KMS-11 (cell line): ENCODE measurements at regions not wholly inside any gene's neighbourhood (a gene's known extent, or its start where the extent isn't known, plus 50 kb on each side); places are given as distances from the start of the nearest gene placed in this dataset.

Experiments
- H2AFZ ChIP-seq: fragments of 200-600 bp; sonication (generic); 2 replicates; pipeline ENCODE4 v1.6.1; 2016; ENCODE audit warnings: antibody characterized with exemption, mixed run types, low read depth
- H3K27ac ChIP-seq: fragments of 200-600 bp; sonication (generic); 2 replicates; pipeline ENCODE4 v1.6.1; 2016; ENCODE audit warnings: mild to moderate bottlenecking, mixed run types
- H3K27me3 ChIP-seq: fragments of 200-600 bp; sonication (generic); 2 replicates; pipeline ENCODE4 v1.6.1; 2017; ENCODE audit warnings: mild to moderate bottlenecking, low read depth, mixed run types, moderate library complexity; ENCODE audit not compliant: insufficient read depth
- H3K36me3 ChIP-seq: fragments of 200-600 bp; sonication (generic); 2 replicates; pipeline ENCODE4 v1.6.1; 2017; ENCODE audit warnings: mild to moderate bottlenecking, mixed run types; ENCODE audit not compliant: insufficient read depth
- H3K4me1 ChIP-seq: fragments of 200-600 bp; sonication (generic); 2 replicates; pipeline ENCODE4 v1.6.1; 2016; ENCODE audit warnings: mild to moderate bottlenecking, low read depth, mixed run types; ENCODE audit not compliant: poor library complexity, severe bottlenecking
- H3K4me2 ChIP-seq: fragments of 200-600 bp; sonication (generic); 2 replicates; pipeline ENCODE4 v1.7.0; 2016; ENCODE audit warnings: mild to moderate bottlenecking, mixed run types
- H3K4me3 ChIP-seq: fragments of 200-600 bp; sonication (generic); IDR thresholded peaks from 2 replicates; pipeline ENCODE4 v1.6.1; 2017; ENCODE audit warnings: low read depth, low read length, mixed read lengths; ENCODE audit not compliant: insufficient read depth
- H3K79me2 ChIP-seq: fragments of 200-600 bp; sonication (generic); 2 replicates; pipeline ENCODE4 v1.6.1; 2016; ENCODE audit warnings: low read depth, mixed run types; ENCODE audit not compliant: insufficient read depth
- H3K9ac ChIP-seq: fragments of 200-600 bp; sonication (generic); 2 replicates; pipeline ENCODE4 v1.6.1; 2016; ENCODE audit warnings: mild to moderate bottlenecking, mixed run types
- H4K20me1 ChIP-seq: fragments of 200-600 bp; sonication (generic); 2 replicates; pipeline ENCODE4 v1.6.1; 2016; ENCODE audit warnings: mild to moderate bottlenecking, mixed run types; ENCODE audit not compliant: insufficient read depth
- CTCF ChIP-seq: fragments of 200-600 bp; sonication (generic); conservative IDR thresholded peaks from 2 replicates; pipeline ENCODE4 v1.6.1; 2017; ENCODE audit warnings: low read depth, mild to moderate bottlenecking, antibody characterized with exemption, low read length, moderate library complexity, mixed read lengths

DNA sequence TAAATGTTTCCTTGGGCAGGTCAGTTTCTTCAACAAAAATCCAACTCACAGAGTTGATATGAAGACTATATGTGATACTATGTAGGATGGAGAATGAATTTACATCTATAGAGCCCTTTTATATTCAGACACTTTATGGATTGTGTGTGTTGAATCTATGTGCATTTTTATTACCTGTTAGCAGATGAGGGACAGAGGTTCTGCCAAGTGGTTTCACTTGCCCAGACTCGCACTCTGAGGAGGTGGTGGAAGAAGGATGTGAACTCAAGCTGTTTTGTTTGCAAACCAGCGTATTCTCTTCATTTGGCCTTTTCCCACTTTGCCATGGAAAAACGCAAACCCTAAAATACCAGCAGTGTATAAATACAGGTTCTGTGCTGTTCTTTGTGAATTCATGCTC is 237.6 kb downstream of the TDRD15 start:
- Histone ChIP-seq H4K20me1 (no peaks in the 10 kb centered on the region), H3K79me2 (no peaks in the 10 kb centered on the region), H3K27ac (no peak overlapping the region), H3K4me2 (no peak overlapping the region), H3K27me3 (no peaks in the 10 kb centered on the region), H3K4me1 (no peaks in the 10 kb centered on the region), H3K36me3 (no peaks in the 10 kb centered on the region), H3K9ac (no peak overlapping the region), H2AFZ (no peak overlapping the region), H3K4me3 (no peak overlapping the region)
- no peak for TF ChIP-seq CTCF

- Histone ChIP-seq H3K27me3 (no peaks in the 10 kb centered on the region), H3K4me2 (no peak overlapping the region), H3K4me3 (no peak overlapping the region), H3K27ac (no peak overlapping the region), H3K4me1 (no peaks in the 10 kb centered on the region), H2AFZ (no peak overlapping the region), H3K79me2 (no peaks in the 10 kb centered on the region), H3K9ac (no peak overlapping the region), H4K20me1 (no peaks in the 10 kb centered on the region), H3K36me3 (no peaks in the 10 kb centered on the region)
- no peak for TF ChIP-seq CTCF
These were observed 238.3 kb downstream of the TDRD15 start for GRCh38 chr2:21361957-21362486.

- Histone ChIP-seq H3K27ac (no peak overlapping the region), H3K4me1 (no peaks in the 10 kb centered on the region), H3K9ac (no peak overlapping the region), H2AFZ (no peak overlapping the region), H3K79me2 (no peaks in the 10 kb centered on the region), H3K4me2 (no peak overlapping the region), H3K4me3 (no peak overlapping the region), H3K36me3 (no peaks in the 10 kb centered on the region), H4K20me1 (no peaks in the 10 kb centered on the region), H3K27me3 (no peaks in the 10 kb centered on the region)
- TF ChIP-seq CTCF: no peak
These were observed 239.6 kb downstream of the TDRD15 start for GRCh38 chr2:21363364-21363763.

- no peaks in the 10 kb centered on the region for H3K79me2 ChIP-seq
- no peak overlapping the region for H3K4me2 ChIP-seq
- no peaks in the 10 kb centered on the region for H4K20me1 ChIP-seq
- H3K27ac ChIP-seq: no peak overlapping the region
- no peaks in the 10 kb centered on the region for H3K27me3 ChIP-seq
- no peak for TF ChIP-seq CTCF
- H2AFZ ChIP-seq: no peak overlapping the region
- H3K9ac ChIP-seq: no peak overlapping the region
- no peaks in the 10 kb centered on the region for H3K36me3 ChIP-seq
- no peaks in the 10 kb centered on the region for H3K4me1 ChIP-seq
- H3K4me3 ChIP-seq: no peak overlapping the region
These were observed 243.7 kb downstream of the TDRD15 start for GRCh38 chr2:21367421-21367820.

DNA sequence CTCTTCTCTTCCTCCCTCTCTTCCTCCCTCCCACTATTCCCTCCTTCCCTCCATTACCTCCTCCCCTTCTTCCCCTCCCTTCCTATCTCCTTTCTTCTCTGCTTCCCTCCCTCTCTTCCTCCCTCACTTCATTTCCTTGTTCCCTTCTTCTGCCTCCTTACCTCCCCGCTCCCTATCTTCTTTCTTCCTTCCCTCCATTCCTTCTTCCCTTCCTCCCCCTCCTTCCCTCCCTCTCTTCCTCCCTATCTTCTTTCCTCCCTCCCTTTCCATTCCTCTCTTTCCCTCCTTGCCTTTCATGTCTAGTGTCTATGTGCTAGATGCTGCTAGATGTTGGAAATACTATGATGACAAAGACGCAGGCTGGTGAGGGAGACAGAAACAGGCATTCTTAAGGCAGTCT is 246.0 kb downstream of the TDRD15 start:
- no peaks in the 10 kb centered on the region for H4K20me1 ChIP-seq
- H3K27me3 ChIP-seq: no peaks in the 10 kb centered on the region
- no peaks in the 10 kb centered on the region for H3K4me1 ChIP-seq
- no peak overlapping the region for H3K4me2 ChIP-seq
- H3K79me2 ChIP-seq: no peaks in the 10 kb centered on the region
- no peak overlapping the region for H3K27ac ChIP-seq
- no peak overlapping the region for H2AFZ ChIP-seq
- TF ChIP-seq CTCF: no peak
- no peak overlapping the region for H3K4me3 ChIP-seq
- H3K36me3 ChIP-seq: no peaks in the 10 kb centered on the region
- H3K9ac ChIP-seq: no peak overlapping the region
